ENCODE measurements at regions not wholly inside any gene's neighbourhood (a gene's known extent, or its start where the extent isn't known, plus 50 kb on each side); places are given as distances from the start of the nearest gene placed in this dataset.

DNA sequence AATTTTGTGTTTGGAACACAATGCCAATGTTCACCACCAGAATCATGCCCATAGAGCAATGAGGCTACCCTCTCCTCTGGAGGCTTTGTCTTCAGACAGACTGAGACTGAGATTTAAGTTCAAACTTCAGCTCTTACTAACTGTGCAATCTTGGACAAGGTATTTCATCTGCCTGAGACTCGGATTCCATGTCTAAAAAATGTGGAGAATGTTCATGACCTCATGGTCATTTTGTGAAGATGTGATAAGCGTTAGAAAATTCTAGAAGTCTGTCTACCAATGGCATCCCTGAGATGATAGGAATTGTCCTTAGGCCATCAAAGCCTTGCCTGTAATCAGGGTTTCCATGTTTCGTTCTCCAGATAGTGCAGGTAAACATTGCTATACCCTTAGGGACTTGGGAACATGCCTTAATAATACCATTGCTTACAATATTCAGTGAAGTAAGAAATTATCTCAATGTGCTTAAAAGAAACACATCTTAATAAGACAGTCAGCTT is 388.2 kb upstream of the MAF start:
- TF ChIP-seq, protein P1, sequence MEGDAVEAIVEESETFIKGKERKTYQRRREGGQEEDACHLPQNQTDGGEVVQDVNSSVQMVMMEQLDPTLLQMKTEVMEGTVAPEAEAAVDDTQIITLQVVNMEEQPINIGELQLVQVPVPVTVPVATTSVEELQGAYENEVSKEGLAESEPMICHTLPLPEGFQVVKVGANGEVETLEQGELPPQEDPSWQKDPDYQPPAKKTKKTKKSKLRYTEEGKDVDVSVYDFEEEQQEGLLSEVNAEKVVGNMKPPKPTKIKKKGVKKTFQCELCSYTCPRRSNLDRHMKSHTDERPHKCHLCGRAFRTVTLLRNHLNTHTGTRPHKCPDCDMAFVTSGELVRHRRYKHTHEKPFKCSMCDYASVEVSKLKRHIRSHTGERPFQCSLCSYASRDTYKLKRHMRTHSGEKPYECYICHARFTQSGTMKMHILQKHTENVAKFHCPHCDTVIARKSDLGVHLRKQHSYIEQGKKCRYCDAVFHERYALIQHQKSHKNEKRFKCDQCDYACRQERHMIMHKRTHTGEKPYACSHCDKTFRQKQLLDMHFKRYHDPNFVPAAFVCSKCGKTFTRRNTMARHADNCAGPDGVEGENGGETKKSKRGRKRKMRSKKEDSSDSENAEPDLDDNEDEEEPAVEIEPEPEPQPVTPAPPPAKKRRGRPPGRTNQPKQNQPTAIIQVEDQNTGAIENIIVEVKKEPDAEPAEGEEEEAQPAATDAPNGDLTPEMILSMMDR (IDR thresholded peaks at IDR 0.05) = no peak
- TF ChIP-seq POLR2A (IDR thresholded peaks at IDR 0.05) = no peak
